Right lobe of liver (tissue), 6 donors: ENCODE measurements at regions not wholly inside any gene's neighbourhood (a gene's known extent, or its start where the extent isn't known, plus 50 kb on each side); places are given as distances from the start of the nearest gene placed in this dataset.

ENCODE experiments used
- ATAC-seq, 4 donors: fragments of 200-7000 bp; cut with Tn5 transposase; one replicate each; pipeline ENCODE4 v1.9.1; 2020; ENCODE audit warnings: mild to moderate bottlenecking in 4 of 4, moderate library complexity in 4 of 4
- DNase-seq, 3 donors: peaks; one replicate each; pipeline ENCODE4 v3.0.0-alpha.2; 2020
- H3K27ac ChIP-seq, 3 donors: fragments of 200-600 bp; one replicate each; pipeline ENCODE4 v1.8.0; 2022
- H3K27me3 ChIP-seq, 2 donors: fragments of 200-600 bp; one replicate each; pipeline ENCODE4 v1.8.0; 2022
- H3K36me3 ChIP-seq, 4 donors: fragments of 200-600 bp; sonication (generic) in 1 of 4; one replicate each; pipeline versions ENCODE4 v1.5.1 to v1.8.0; 2017 to 2022; ENCODE audit warnings: control low read depth in 1 of 4
- H3K4me1 ChIP-seq, 4 donors: fragments of 200-600 bp; sonication (generic) in 1 of 4; one replicate each; pipeline versions ENCODE4 v1.5.1 to v1.8.0; 2017 to 2022; ENCODE audit warnings: control low read depth in 1 of 4
- H3K4me3 ChIP-seq, 3 donors: fragments of 200-600 bp; one replicate each; pipeline ENCODE4 v1.8.0; 2022
- H3K9me3 ChIP-seq, 4 donors: fragments of 200-600 bp; sonication (generic) in 1 of 4; one replicate each; pipeline versions ENCODE4 v1.5.1 to v1.8.0; 2017 to 2022; ENCODE audit warnings: control low read depth in 1 of 4
- CTCF ChIP-seq, 4 donors: fragments of 200-600 bp in 3 of 4; fragments of 450-650 bp in 1 of 4; IDR thresholded peaks; one replicate each; pipeline versions ENCODE4 v1.5.1 to v1.8.0; 2016 to 2022; ENCODE audit warnings: antibody characterized with exemption in 4 of 4, mild to moderate bottlenecking in 2 of 4
- POLR2A ChIP-seq: fragments of 450-650 bp; IDR thresholded peaks from one replicate; pipeline ENCODE4 v1.6.1; 2017; ENCODE audit warnings: antibody characterized with exemption, mild to moderate bottlenecking
- WGBS: methylation state at CpG from one replicate; pipeline ENCODE4 v1.1.6; 2018; ENCODE audit warnings: low coverage, low lambda C conversion rate; ENCODE audit not compliant: insufficient coverage; ENCODE audit errors: missing lambda C conversion rate; 5-methylcytosine and 5-hydroxymethylcytosine counted together
- intact Hi-C, 2 donors: fragments of 100-400 bp; cut with DNase I; formaldehyde crosslinking; loops; one replicate each; pipeline versions ENCODE4 v1.11.2 to v1.14.1; 2022
- donor health status: DM: no; HTN: yes; CAD: no.
- donor health status: DM: no; HTN: no; CAD: no.
- donor health status: DM: no; HTN: no; CAD: no.
- donor health status: DM: no; HTN: yes; CAD: no.
- donor health status: DM: no; HTN: yes; CAD: no.

GRCh38 chr18:75574187-75574586 lies 146.7 kb upstream of the SMIM21 start:
- ATAC-seq (no peak), DNase-seq (no peak)
- WGBS = 40% methylated on average over 2 of the region's 3 CpGs
- intact Hi-C loops = no loop called here
- Histone ChIP-seq H3K36me3 (no peaks in the 10 kb centered on the region), H3K4me1 (no peaks in the 10 kb centered on the region), H3K27me3 (no peaks in the 10 kb centered on the region), H3K9me3 (no peaks in the 10 kb centered on the region), H3K4me3 (no peak overlapping the region), H3K27ac (no peak overlapping the region)
- TF ChIP-seq CTCF (IDR thresholded peaks at IDR 0.05) = no peak
- no peak for TF ChIP-seq POLR2A

- TF ChIP-seq CTCF (IDR thresholded peaks at IDR 0.05) = no peak
- TF ChIP-seq POLR2A = no peak
- no peaks in the 10 kb centered on the region for H3K36me3 ChIP-seq
- H3K4me1 ChIP-seq = no peaks in the 10 kb centered on the region
- no peaks in the 10 kb centered on the region for H3K9me3 ChIP-seq
- DNase-seq (no peak), ATAC-seq (no peak)
- H3K27ac ChIP-seq = no peak overlapping the region
- no peaks in the 10 kb centered on the region for H3K27me3 ChIP-seq
- intact Hi-C loops = no loop called here
- WGBS = 44% methylated on average over 5 of the region's 5 CpGs
- H3K4me3 ChIP-seq = no peak overlapping the region
These were observed 135.6 kb upstream of the SMIM21 start for GRCh38 chr18:75563150-75563549.

- TF ChIP-seq CTCF (IDR thresholded peaks at IDR 0.05) (no peak), POLR2A (no peak)
- 51% methylated on average over 5 of the region's 5 CpGs for WGBS
- Histone ChIP-seq H3K36me3 (no peaks in the 10 kb centered on the region), H3K27me3 (no peaks in the 10 kb centered on the region), H3K4me3 (no peak overlapping the region), H3K4me1 (no peaks in the 10 kb centered on the region), H3K27ac (no peak overlapping the region), H3K9me3 (no peaks in the 10 kb centered on the region)
- DNase-seq (no peak), ATAC-seq (no peak)
- intact Hi-C loops = no loop called here
These were observed 134.7 kb upstream of the SMIM21 start for GRCh38 chr18:75562216-75562615.

GRCh38 chr18:75558790-75559189 lies 131.3 kb upstream of the SMIM21 start:
- Histone ChIP-seq H3K9me3 (no peaks in the 10 kb centered on the region), H3K27me3 (no peaks in the 10 kb centered on the region), H3K36me3 (no peaks in the 10 kb centered on the region), H3K27ac (no peak overlapping the region), H3K4me3 (no peak overlapping the region), H3K4me1 (no peaks in the 10 kb centered on the region)
- ATAC-seq (no peak), DNase-seq (no peak)
- intact Hi-C loops = no loop called here
- TF ChIP-seq POLR2A = no peak
- TF ChIP-seq CTCF (IDR thresholded peaks at IDR 0.05) = no peak
- WGBS = 33% methylated on average over 1 of the region's 1 CpG

- intact Hi-C loops = no loop called here
- ATAC-seq = no peak
- WGBS = 47% methylated on average over 3 of the region's 3 CpGs
- no peaks in the 10 kb centered on the region for H3K9me3 ChIP-seq
- no peaks in the 10 kb centered on the region for H3K27me3 ChIP-seq
- no peak overlapping the region for H3K27ac ChIP-seq
- no peaks in the 10 kb centered on the region for H3K4me1 ChIP-seq
- no peak for TF ChIP-seq POLR2A
- no peaks in the 10 kb centered on the region for H3K36me3 ChIP-seq
- DNase-seq = no peak
- no peak overlapping the region for H3K4me3 ChIP-seq
These were observed 129.3 kb upstream of the SMIM21 start for GRCh38 chr18:75556841-75557240.
